A549 (cell line): ENCODE measurements at regions not wholly inside any gene's neighbourhood (a gene's known extent, or its start where the extent isn't known, plus 50 kb on each side); places are given as distances from the start of the nearest gene placed in this dataset.
A peak's percentile ranks its signal among the peaks of the same experiment; 100 is the strongest.

ENCODE experiments used
- ATAC-seq, 2 experiments: fragments of 200-7000 bp in 1 of 2; fragments of >200 bp in 1 of 2; cut with Nextera tagmentation in 1 of 2; cut with Tn5 transposase in 1 of 2; 3 replicates each; pipeline versions ENCODE4 v1.8.0 to v1.9.1; 2018 to 2020; ENCODE audit warnings: mild to moderate bottlenecking in 1 of 2, moderate library complexity in 1 of 2
- CTCF ChIA-PET: fragments of 300-600 bp; sonication (Branson Sonifier 250); formaldehyde crosslinking; extraction: SDS; loops from one replicate; lab custom pipeline; 2021; ENCODE audit warnings: antibody characterized with exemption, inconsistent platforms; lab: Yijun Ruan, JAX
- POLR2A ChIA-PET: fragments of 350-600 bp; formaldehyde crosslinking; extraction: SDS; loops from one replicate; lab custom pipeline; 2021; ENCODE audit warnings: antibody characterized with exemption, inconsistent platforms; lab: Yijun Ruan, JAX
- DNase-seq, 2 experiments: peaks; one replicate each; pipeline versions ENCODE4 v3.0.0 to v3.0.0-alpha.2; 2011 to 2016; ENCODE audit warnings: low read depth in 1 of 2, low spot score in 1 of 2
- FAIRE-seq: peaks from 2 replicates; lab custom pipeline; 2011; peaks lifted over from hg19 to GRCh38; lab: Jason Lieb, UNC
- H3K27ac ChIP-seq, 2 experiments: fragments of >200 bp; sonication (Bioruptor Twin); formaldehyde crosslinking; 3 replicates each; pipeline ENCODE4 v1.5.1; 2016 to 2017
- H3K4me1 ChIP-seq: fragments of >200 bp; sonication (Bioruptor Twin); formaldehyde crosslinking; 3 replicates; pipeline ENCODE4 v1.6.1; 2016
- H3K4me2 ChIP-seq: fragments of >200 bp; sonication (Bioruptor Twin); formaldehyde crosslinking; 3 replicates; pipeline ENCODE4 v1.6.1; 2016
- H3K4me3 ChIP-seq: fragments of >200 bp; sonication (Bioruptor Twin); formaldehyde crosslinking; 3 replicates; pipeline ENCODE4 v1.5.1; 2016
- H3K9me3 ChIP-seq: fragments of >200 bp; sonication (Bioruptor Twin); formaldehyde crosslinking; 3 replicates; pipeline ENCODE4 v1.6.1; 2016
- BCL3 ChIP-seq: fragments of >200 bp; sonication (Bioruptor Twin); formaldehyde crosslinking; IDR thresholded peaks from 3 replicates; pipeline ENCODE4 v1.6.1; 2016
- BHLHE40 ChIP-seq: IDR thresholded peaks from 2 replicates; pipeline ENCODE4 v1.6.1; 2012; ENCODE audit warnings: low read depth, low read length, inconsistent platforms
- CBX8 ChIP-seq: fragments of 200-600 bp; sonication (generic); IDR thresholded peaks from 2 replicates; pipeline ENCODE4 v1.6.1; 2016
- CHD4 ChIP-seq: fragments of 200-600 bp; sonication (generic); IDR thresholded peaks from 2 replicates; pipeline ENCODE4 v1.6.1; 2016; ENCODE audit warnings: antibody characterized with exemption, mild to moderate bottlenecking, borderline replicate concordance
- HDAC2 ChIP-seq: fragments of 200-600 bp; sonication (generic); IDR thresholded peaks from 2 replicates; pipeline ENCODE4 v1.6.1; 2016
- HOXB13 ChIP-seq: fragments of 250-450 bp; sonication (Bioruptor Pico); IDR thresholded peaks from 2 replicates; pipeline ENCODE4 v1.5.0; 2020; ENCODE audit warnings: low read depth, mild to moderate bottlenecking, moderate library complexity
- MAFK ChIP-seq: fragments of 450-650 bp; IDR thresholded peaks from 2 replicates; pipeline ENCODE4 v1.6.1; 2014; ENCODE audit not compliant: partially characterized antibody
- MAZ ChIP-seq: fragments of 150-350 bp; IDR thresholded peaks from 2 replicates; pipeline ENCODE4 v1.6.1; 2014; ENCODE audit warnings: antibody characterized with exemption, low read depth, low read length, borderline replicate concordance
- MYC ChIP-seq: IDR thresholded peaks from 2 replicates; pipeline ENCODE4 v1.6.1; 2012; ENCODE audit warnings: mild to moderate bottlenecking, inconsistent platforms, low read length, improper control_type of control experiment, borderline replicate concordance
- NPAS2 ChIP-seq: fragments of 250-450 bp; sonication (Bioruptor Pico); IDR thresholded peaks from 2 replicates; pipeline ENCODE4 v1.8.0; 2022; ENCODE audit warnings: mild to moderate bottlenecking, moderate library complexity, borderline replicate concordance
- PBX3 ChIP-seq: IDR thresholded peaks from 2 replicates; pipeline ENCODE4 v1.6.1; 2012
- PHF8 ChIP-seq: fragments of 200-600 bp; sonication (generic); IDR thresholded peaks from 2 replicates; pipeline ENCODE4 v1.6.1; 2016; ENCODE audit warnings: low read depth, mild to moderate bottlenecking, antibody characterized with exemption, moderate library complexity, borderline replicate concordance
- RFX5 ChIP-seq: fragments of 450-650 bp; IDR thresholded peaks from 2 replicates; pipeline ENCODE4 v1.7.1; 2014; ENCODE audit warnings: antibody characterized with exemption, mild to moderate bottlenecking, moderate library complexity
- TFCP2L1 ChIP-seq: fragments of 250-450 bp; sonication (Bioruptor Pico); IDR thresholded peaks from 2 replicates; pipeline ENCODE4 v1.5.0; 2021; ENCODE audit warnings: mild to moderate bottlenecking
- ZFP36 ChIP-seq: fragments of 450-650 bp; IDR thresholded peaks from 2 replicates; pipeline ENCODE4 v1.6.1; 2014; ENCODE audit warnings: borderline replicate concordance; ENCODE audit not compliant: partially characterized antibody
- WGBS: methylation state at CpG from one replicate; pipeline ENCODE4 v1.1.6; 2017; ENCODE audit errors: missing lambda C conversion rate; 5-methylcytosine and 5-hydroxymethylcytosine counted together
- TF ChIP-seq, protein P1 (sequence below): fragments of >200 bp; sonication (Bioruptor Twin); formaldehyde crosslinking; IDR thresholded peaks from 3 replicates; pipeline ENCODE4 v1.5.1; 2016
- TF ChIP-seq, protein P2 (sequence below): fragments of >200 bp; sonication (Bioruptor Twin); formaldehyde crosslinking; IDR thresholded peaks from 2 replicates; pipeline ENCODE4 v1.6.1; 2016
- TF ChIP-seq, protein P3 (sequence below): fragments of 150-350 bp; IDR thresholded peaks from 2 replicates; pipeline ENCODE4 v1.6.1; 2014; ENCODE audit warnings: low read depth, mild to moderate bottlenecking, low read length
- TF ChIP-seq, protein P4 (sequence below): IDR thresholded peaks from 2 replicates; pipeline ENCODE4 v1.6.1; 2012; ENCODE audit warnings: low read depth, borderline replicate concordance

DNA sequence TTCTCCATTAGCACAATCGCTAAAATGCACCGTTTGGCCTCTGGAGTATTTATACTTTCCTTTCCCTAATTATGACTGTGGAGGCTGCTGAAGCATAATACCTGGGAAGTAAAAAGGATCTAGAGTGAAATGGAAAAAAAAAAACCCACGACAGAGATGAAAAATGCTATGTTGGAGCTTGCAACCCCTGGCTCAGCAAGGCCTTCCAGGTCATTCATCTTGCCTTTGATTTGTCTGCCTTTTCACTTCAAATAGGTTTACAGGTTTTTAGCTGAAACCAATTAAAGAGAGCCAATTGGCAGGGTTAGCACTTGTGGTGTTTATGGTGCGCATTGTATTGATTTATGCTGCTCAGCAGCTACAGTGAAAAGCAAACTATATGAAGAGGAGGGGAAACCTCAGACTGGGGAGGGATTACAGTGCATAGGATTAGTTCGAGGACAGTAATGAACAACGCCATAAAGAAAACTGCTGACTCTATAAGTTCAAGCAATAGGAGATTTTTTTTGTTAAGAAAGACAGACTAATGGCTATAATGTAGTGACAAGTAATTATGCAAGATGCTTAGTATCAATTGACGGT, 347.9 kb downstream of the MEIS1 start:
- Histone ChIP-seq H3K27ac (no peak overlapping the region), H3K4me3 (no peak overlapping the region), H3K9me3 (0 out of 3 replicates have a peak, but pooled peaks cover 2% of the 10 kb centered on the region), H3K4me2 (no peak overlapping the region), H3K4me1 (no peaks in the 10 kb centered on the region)
- TF ChIP-seq RFX5, result no peak
- TF ChIP-seq, protein P1, sequence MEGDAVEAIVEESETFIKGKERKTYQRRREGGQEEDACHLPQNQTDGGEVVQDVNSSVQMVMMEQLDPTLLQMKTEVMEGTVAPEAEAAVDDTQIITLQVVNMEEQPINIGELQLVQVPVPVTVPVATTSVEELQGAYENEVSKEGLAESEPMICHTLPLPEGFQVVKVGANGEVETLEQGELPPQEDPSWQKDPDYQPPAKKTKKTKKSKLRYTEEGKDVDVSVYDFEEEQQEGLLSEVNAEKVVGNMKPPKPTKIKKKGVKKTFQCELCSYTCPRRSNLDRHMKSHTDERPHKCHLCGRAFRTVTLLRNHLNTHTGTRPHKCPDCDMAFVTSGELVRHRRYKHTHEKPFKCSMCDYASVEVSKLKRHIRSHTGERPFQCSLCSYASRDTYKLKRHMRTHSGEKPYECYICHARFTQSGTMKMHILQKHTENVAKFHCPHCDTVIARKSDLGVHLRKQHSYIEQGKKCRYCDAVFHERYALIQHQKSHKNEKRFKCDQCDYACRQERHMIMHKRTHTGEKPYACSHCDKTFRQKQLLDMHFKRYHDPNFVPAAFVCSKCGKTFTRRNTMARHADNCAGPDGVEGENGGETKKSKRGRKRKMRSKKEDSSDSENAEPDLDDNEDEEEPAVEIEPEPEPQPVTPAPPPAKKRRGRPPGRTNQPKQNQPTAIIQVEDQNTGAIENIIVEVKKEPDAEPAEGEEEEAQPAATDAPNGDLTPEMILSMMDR, result no peak
- TF ChIP-seq BHLHE40, result no peak
- TF ChIP-seq, protein P2, sequence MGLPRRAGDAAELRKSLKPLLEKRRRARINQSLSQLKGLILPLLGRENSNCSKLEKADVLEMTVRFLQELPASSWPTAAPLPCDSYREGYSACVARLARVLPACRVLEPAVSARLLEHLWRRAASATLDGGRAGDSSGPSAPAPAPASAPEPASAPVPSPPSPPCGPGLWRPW, result no peak
- no peak for TF ChIP-seq CHD4
- TF ChIP-seq, protein P3, sequence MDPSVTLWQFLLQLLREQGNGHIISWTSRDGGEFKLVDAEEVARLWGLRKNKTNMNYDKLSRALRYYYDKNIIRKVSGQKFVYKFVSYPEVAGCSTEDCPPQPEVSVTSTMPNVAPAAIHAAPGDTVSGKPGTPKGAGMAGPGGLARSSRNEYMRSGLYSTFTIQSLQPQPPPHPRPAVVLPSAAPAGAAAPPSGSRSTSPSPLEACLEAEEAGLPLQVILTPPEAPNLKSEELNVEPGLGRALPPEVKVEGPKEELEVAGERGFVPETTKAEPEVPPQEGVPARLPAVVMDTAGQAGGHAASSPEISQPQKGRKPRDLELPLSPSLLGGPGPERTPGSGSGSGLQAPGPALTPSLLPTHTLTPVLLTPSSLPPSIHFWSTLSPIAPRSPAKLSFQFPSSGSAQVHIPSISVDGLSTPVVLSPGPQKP, result no peak
- no peak for TF ChIP-seq PBX3
- no peak for TF ChIP-seq HDAC2
- peak; percentile 41 for TF ChIP-seq MAFK
- CTCF ChIA-PET, result interaction anchor here (0.6 kb wide), 2 partner anchors 9 to 40 kb away, joined by 3 read pairs; no protein-coding TSS in a partner anchor
- FAIRE-seq (no peak), DNase-seq (no peak), ATAC-seq (no peak)
- 67% methylated on average over 7 of the region's 7 CpGs for WGBS
- POLR2A ChIA-PET, result no interaction called here

- FAIRE-seq (no peak), DNase-seq (peak in 1 of 2 experiments; percentile 6), ATAC-seq (0 out of 6 replicates have a peak, but pooled peaks of 1 of the 2 experiments have one; percentile 30)
- Histone ChIP-seq H3K27ac (no peak overlapping the region), H3K4me1 (no peaks in the 10 kb centered on the region), H3K4me2 (no peak overlapping the region), H3K4me3 (no peak overlapping the region), H3K9me3 (no peaks in the 10 kb centered on the region)
- POLR2A ChIA-PET, result no interaction called here
- CTCF ChIA-PET, result interaction anchor here (0.7 to 1.4 kb wide), 2 partner anchors 11 to 43 kb away, joined by 3 read pairs; no protein-coding TSS in a partner anchor
- TF ChIP-seq, protein P3, result no peak
- no peak for TF ChIP-seq NPAS2 (CRISPR knock-in tag)
- no peak for TF ChIP-seq CBX8
- WGBS, result 6% methylated on average over 5 of the region's 5 CpGs
These were observed 354.8 kb downstream of the MEIS1 start for GRCh38 chr2:66789741-66790140.

DNA sequence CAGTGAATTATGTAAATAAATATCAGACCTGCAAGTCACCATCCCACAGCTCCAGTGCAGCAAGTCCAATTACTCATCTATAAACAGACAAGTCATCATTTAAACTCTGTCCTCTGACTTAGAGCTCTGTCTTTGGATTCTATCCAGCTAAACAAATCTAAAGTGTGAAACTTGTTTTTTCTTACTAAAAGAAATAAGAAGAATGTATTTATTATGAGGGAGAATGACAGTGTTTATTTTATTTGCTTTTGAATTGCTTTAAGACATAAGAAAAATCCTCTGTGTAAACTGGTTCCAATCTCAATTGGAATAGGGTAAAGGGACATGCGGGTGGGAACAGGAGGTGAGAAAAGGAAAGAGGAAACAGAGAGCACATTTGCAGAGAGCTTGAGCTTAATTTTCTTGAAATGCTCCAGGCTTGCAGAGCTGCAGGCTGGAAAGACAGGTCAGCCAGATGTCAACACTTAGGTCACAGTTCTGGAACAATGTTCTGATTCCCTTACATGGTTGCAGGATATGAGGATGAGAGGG, 355.8 kb downstream of the MEIS1 start:
- Histone ChIP-seq H3K4me3 (no peak overlapping the region), H3K9me3 (no peaks in the 10 kb centered on the region), H3K4me1 (no peaks in the 10 kb centered on the region), H3K27ac (no peak overlapping the region), H3K4me2 (no peak overlapping the region)
- POLR2A ChIA-PET, result no interaction called here
- FAIRE-seq (no peak), DNase-seq (peak in 1 of 2 experiments; percentile 8), ATAC-seq (no peak)
- CTCF ChIA-PET, result interaction anchor here (0.7 to 1.4 kb wide), 3 partner anchors 12 to 382 kb away, joined by 3 read pairs; no protein-coding TSS in a partner anchor
- WGBS, result 39% methylated on average over 1 of the region's 1 CpG
- TF ChIP-seq, protein P1, result no peak
- TF ChIP-seq, protein P3, result no peak
- TF ChIP-seq HOXB13, result no peak
- TF ChIP-seq, protein P4, sequence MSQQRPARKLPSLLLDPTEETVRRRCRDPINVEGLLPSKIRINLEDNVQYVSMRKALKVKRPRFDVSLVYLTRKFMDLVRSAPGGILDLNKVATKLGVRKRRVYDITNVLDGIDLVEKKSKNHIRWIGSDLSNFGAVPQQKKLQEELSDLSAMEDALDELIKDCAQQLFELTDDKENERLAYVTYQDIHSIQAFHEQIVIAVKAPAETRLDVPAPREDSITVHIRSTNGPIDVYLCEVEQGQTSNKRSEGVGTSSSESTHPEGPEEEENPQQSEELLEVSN, result no peak
- no peak for TF ChIP-seq TFCP2L1 (CRISPR knock-in tag)
- TF ChIP-seq MYC, result no peak
- no peak for TF ChIP-seq NPAS2 (CRISPR knock-in tag)
- TF ChIP-seq BCL3, result no peak
- no peak for TF ChIP-seq PHF8
- TF ChIP-seq MAZ, result no peak
- no peak for TF ChIP-seq ZFP36
